Right renal cortex interstitium (tissue), 3 donors: ENCODE measurements at regions not wholly inside any gene's neighbourhood (a gene's known extent, or its start where the extent isn't known, plus 50 kb on each side); places are given as distances from the start of the nearest gene placed in this dataset.
"Not testable (repeated sequence)": the region's sequence is repeated elsewhere in the genome, so short reads cannot be mapped to it uniquely, and the experiment has no call there.

Source experiments
- DNase-seq, 3 donors: peaks; one replicate each; pipeline ENCODE4 v3.0.0-alpha.2; 2013; ENCODE audit warnings: low read depth in 3 of 3, low spot score in 2 of 3

- DNase-seq = no peak
Observed at GRCh38 chr1:73327180-73327793, 870.7 kb downstream of the LRRIQ3 start.

DNA sequence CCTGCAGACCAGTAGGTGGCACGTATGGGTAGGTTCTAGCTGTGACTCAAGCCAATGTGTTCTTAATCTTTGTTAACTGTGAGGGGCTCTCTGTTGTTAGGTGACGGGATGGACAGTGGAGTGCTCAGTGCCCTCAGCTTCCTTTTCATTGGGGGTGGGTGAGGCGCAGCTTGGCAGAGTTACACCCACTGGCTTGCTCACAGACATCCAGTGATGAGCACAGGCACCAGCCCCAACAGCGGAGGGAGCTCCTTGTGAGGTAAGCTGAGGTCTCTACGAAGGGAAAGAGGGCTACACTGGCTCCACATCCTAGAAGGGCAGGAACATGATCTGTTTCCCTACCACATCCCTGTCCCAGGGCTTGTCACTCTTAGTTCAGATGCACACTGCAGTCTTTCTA is 871.3 kb downstream of the LRRIQ3 start:
- DNase-seq = no peak

- no peak for DNase-seq
Observed at GRCh38 chr1:73310797-73311381, 887.1 kb downstream of the LRRIQ3 start.

DNA sequence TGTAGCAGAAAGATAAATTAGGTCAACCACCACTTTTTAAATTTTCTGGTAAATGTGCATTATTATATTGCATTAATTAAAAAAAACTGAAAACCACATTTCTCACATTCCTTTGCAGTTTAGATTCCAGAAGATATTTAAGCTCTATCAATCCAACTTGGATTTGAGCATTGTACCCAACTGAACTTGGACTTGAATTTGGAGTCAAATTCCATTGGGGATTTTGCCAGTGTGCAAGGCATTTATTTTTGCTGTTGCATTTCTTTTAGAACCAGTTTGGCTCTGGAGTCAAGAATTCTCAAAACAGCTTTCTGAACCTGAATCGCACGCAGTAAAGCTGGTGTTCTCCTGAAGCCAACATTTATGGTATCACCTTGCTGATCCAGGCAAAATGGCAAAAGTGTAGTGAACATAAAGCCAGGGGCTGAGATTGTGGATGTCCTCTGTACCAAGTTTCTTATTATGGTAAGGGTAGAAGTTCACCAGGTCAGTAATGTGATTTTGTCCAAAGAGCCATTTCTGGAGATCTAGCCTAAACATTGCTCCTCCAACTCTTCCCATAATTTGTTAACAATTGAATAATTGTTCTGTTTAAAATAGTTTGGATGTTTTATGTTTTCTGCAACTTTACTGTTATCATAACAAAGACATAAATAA is 890.9 kb downstream of the LRRIQ3 start:
- no peak for DNase-seq

DNA sequence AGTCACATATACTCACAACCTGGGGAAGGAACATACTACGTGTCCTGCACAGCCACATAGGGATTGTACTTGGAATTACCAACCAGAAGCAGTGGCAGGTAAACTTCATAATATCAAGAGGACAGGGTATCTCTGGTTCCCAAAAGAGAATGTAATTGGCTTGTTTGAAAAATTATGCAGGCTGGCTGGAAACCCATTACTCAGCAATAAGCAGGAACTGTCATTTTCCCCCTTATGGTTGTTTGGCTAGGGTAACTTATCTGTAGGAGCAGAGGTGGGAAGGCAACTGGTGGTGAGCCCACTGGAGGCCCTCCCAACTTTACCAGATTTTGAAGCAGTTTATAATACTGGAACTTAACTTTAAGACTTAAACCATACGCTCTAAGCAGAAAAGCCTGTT is 924.1 kb downstream of the LRRIQ3 start:
- DNase-seq = no peak

- DNase-seq = not testable (repeated sequence)
Observed at GRCh38 chr1:73245196-73245595, 952.8 kb downstream of the LRRIQ3 start.

- DNase-seq = no peak
Observed at GRCh38 chr1:73218995-73219546, 936.7 kb upstream of the NEGR1 start.

- DNase-seq = no peak
Observed at GRCh38 chr1:73205294-73205973, 923.1 kb upstream of the NEGR1 start.

DNA sequence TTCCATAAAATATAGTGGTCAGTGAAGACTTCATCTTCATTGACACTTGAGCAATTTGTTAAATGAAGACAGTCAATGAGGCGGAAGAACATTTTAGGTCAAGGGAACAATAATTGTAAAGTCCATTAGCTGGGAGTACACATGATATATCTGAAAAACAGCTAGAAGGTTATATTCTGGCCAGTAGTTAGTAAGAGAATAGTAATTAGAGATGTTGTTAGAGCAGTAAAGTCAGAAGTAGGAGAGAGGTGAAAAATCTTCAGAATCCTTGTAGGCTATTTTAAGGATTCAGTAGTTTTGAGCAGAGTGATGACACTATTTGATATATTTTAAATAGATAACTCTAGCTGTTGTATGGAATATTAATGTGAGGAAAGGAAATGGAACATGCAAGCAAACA is 915.6 kb upstream of the NEGR1 start:
- no peak for DNase-seq

GRCh38 chr1:73194965-73195364 is 912.6 kb upstream of the NEGR1 start:
- no peak for DNase-seq

DNA sequence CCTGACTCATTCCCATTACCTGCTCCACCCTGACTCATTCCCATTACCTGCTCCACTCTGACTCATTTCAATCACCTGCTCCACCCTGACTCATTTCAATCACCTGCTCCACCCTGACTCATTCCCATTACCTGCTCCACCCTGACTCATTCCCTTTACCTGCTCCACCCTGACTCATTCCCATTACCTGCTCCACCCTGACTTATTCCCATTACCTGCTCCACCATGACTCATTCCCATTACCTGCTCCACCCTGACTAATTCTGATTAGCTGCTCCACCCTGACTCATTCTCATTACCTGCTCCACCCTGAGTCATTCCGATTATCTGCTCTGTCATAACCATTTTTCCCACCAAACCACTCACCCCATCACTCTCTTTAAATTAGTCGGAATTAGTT is 901.2 kb upstream of the NEGR1 start:
- DNase-seq = not testable (repeated sequence)

GRCh38 chr1:73181190-73181540 is 898.8 kb upstream of the NEGR1 start:
- no peak for DNase-seq

- DNase-seq = no peak
Observed at GRCh38 chr1:73180397-73181189, 898.3 kb upstream of the NEGR1 start.

GRCh38 chr1:73176902-73177301 is 894.6 kb upstream of the NEGR1 start:
- DNase-seq = no peak

DNA sequence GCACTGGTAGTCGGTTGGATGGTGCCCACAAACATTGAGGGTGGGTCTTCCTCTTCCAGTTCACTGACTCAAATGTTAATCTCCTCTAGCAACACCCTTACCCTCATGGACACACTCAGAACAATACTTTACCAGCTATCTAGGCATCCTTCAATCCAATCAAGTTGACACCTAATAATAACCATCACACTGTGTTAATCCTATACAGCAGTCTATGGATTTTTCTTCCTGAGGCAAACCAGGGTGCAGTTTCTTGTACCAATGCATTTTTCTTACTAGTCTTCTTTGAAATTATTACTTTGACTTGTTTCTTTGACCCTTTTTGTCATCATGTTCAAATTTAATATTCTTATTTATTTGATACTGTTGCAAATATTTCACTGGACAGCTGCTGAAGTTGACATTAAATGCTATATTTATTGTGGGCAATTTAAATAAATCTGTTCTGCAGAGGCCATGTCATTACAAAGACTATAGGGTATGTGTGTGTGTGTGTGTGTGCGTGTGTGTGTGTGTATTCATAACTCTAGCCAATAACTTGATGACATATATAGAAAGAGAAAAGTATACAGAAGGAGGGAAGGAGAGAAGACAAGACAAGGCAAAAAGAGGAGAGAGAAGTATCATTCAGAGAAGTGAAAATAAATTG is 884.8 kb upstream of the NEGR1 start:
- no peak for DNase-seq

- DNase-seq = no peak
Observed at GRCh38 chr1:73162564-73162963, 880.2 kb upstream of the NEGR1 start.

DNA sequence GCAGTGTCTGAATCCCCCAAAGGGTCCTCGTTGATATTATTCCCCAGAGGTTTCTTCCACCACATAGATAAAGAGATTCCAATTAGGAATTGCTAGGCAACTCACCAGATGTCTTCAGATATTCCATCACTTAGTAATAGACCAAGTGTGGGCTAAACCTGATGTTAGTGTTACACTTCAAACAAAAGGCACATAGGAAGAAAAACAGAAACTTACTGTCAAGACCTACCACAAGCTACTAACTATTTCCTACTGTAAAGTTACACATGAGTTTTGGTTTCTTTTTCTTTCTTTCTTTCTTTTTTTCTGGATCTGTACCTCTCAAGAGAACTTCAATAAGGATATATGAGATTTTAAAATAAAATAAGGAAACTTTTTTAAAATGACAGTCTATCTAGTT is 879.1 kb upstream of the NEGR1 start:
- no peak for DNase-seq

GRCh38 chr1:73160759-73161158 is 878.4 kb upstream of the NEGR1 start:
- DNase-seq = no peak

- no peak for DNase-seq
Observed at GRCh38 chr1:73144311-73144710, 862.0 kb upstream of the NEGR1 start.

- no peak for DNase-seq
Observed at GRCh38 chr1:73136975-73137374, 854.6 kb upstream of the NEGR1 start.
